Activated CD8-positive, alpha-beta T cell treated with anti-CD3 and anti-CD28 coated beads for 36 hours (primary cell): ENCODE measurements at regions not wholly inside any gene's neighbourhood (a gene's known extent, or its start where the extent isn't known, plus 50 kb on each side); places are given as distances from the start of the nearest gene placed in this dataset.

Source experiments
- ATAC-seq: fragments of 200-7000 bp; cut with Tn5 transposase; one replicate; pipeline ENCODE4 v1.10.0; 2021; ENCODE audit warnings: mild to moderate bottlenecking, moderate library complexity
- CTCF ChIA-PET: fragments of 350-600 bp; sonication (Branson Sonifier 250); formaldehyde crosslinking; loops from one replicate; lab custom pipeline; 2021; ENCODE audit warnings: antibody characterized with exemption; lab: Charles Lee
- POLR2A ChIA-PET: fragments of 350-600 bp; sonication (Branson Sonifier 250); formaldehyde crosslinking; loops from one replicate; lab custom pipeline; 2021; ENCODE audit warnings: antibody characterized with exemption; lab: Charles Lee
- DNase-seq: peaks from one replicate; pipeline ENCODE4 v3.0.0-alpha.2; 2020
- H3K27ac Mint-ChIP-seq: one replicate; pipeline ENCODE4 v1.8.0; 2021; ENCODE audit warnings: mild to moderate bottlenecking, mixed read lengths
- H3K27me3 Mint-ChIP-seq: one replicate; pipeline ENCODE4 v1.8.0; 2021; ENCODE audit warnings: mixed read lengths
- H3K36me3 Mint-ChIP-seq: one replicate; pipeline ENCODE4 v1.8.0; 2021; ENCODE audit warnings: low read depth, mixed read lengths
- H3K4me1 Mint-ChIP-seq: one replicate; pipeline ENCODE4 v1.8.0; 2021; ENCODE audit warnings: low read depth, mixed read lengths
- H3K4me3 Mint-ChIP-seq: one replicate; pipeline ENCODE4 v1.8.0; 2021; ENCODE audit warnings: mild to moderate bottlenecking, moderate library complexity, mixed read lengths
- H3K9me3 Mint-ChIP-seq: one replicate; pipeline ENCODE4 v1.8.0; 2021; ENCODE audit warnings: mixed read lengths
- CTCF ChIP-seq: fragments of 200-600 bp; IDR thresholded peaks from one replicate; pipeline ENCODE4 v1.8.0; 2022; ENCODE audit warnings: antibody characterized with exemption, mild to moderate bottlenecking
- intact Hi-C: fragments of 100-400 bp; cut with micrococcal nuclease; formaldehyde crosslinking; loops from one replicate; pipeline ENCODE4 v1.10.0; 2022

- no peak for DNase-seq
- Mint-ChIP-seq H3K9me3 (peaks cover 1% of the 10 kb centered on the region), H3K4me3 (no peak overlapping the region), H3K27me3 (no peaks in the 10 kb centered on the region), H3K36me3 (no peaks in the 10 kb centered on the region), H3K27ac (no peak overlapping the region), H3K4me1 (no peaks in the 10 kb centered on the region)
- ChIA-PET POLR2A (no interaction called here), CTCF (no interaction called here)
- intact Hi-C loops = no loop called here
- TF ChIP-seq CTCF = no peak
- no peak for ATAC-seq
These were observed 477.1 kb downstream of the NSUN3 start for GRCh38 chr3:94539937-94540336.

GRCh38 chr3:94543161-94543560 is 480.3 kb downstream of the NSUN3 start:
- no peak for ATAC-seq
- TF ChIP-seq CTCF = no peak
- intact Hi-C loops = no loop called here

DNA sequence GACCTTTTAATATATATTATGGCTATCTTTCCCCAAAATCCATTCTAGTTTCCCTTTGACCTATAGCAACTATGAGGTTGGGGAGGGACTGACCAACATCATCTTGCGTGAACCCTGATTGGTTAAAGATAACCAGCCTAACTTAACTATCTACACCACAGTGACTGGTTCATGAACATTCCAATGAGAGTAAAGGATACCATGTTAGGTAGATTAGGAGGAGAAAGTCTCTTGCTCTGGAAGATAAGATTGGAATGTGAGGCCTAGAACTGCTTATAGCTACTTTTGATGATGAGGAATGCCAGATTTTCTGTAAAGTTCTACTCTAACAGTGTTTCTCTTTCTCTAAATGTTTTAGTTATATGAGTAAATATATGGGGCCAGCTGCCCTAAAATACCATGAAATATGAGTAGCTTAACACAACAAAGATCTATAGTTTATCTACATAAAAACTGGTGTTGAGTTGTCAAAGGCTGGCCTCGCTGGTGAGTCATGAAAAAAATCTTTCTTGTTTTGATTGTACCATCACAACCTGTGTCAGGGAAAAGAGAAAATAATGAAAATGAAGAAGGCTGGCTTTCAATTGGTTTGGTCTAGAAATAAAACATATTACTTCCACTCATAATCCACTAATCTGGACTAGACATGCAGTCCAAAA is 481.4 kb downstream of the NSUN3 start:
- no peaks in the 10 kb centered on the region for H3K36me3 Mint-ChIP-seq
- intact Hi-C loops = no loop called here
- no peaks in the 10 kb centered on the region for H3K4me1 Mint-ChIP-seq
- ChIA-PET POLR2A (no interaction called here), CTCF (no interaction called here)
- DNase-seq (no peak), ATAC-seq (no peak)
- H3K9me3 Mint-ChIP-seq = peaks cover 6% of the 10 kb centered on the region
- H3K27me3 Mint-ChIP-seq = no peaks in the 10 kb centered on the region
- no peak overlapping the region for H3K4me3 Mint-ChIP-seq
- no peak for TF ChIP-seq CTCF
- no peak overlapping the region for H3K27ac Mint-ChIP-seq

More at GRCh38 chr3:94543161-94543560, 480.3 kb downstream of the NSUN3 start:
- Mint-ChIP-seq H3K27me3 (no peaks in the 10 kb centered on the region), H3K9me3 (peaks cover 4% of the 10 kb centered on the region), H3K36me3 (no peaks in the 10 kb centered on the region), H3K27ac (no peak overlapping the region), H3K4me3 (no peak overlapping the region), H3K4me1 (no peaks in the 10 kb centered on the region)
- DNase-seq = no peak
- ChIA-PET POLR2A (no interaction called here), CTCF (no interaction called here)

DNA sequence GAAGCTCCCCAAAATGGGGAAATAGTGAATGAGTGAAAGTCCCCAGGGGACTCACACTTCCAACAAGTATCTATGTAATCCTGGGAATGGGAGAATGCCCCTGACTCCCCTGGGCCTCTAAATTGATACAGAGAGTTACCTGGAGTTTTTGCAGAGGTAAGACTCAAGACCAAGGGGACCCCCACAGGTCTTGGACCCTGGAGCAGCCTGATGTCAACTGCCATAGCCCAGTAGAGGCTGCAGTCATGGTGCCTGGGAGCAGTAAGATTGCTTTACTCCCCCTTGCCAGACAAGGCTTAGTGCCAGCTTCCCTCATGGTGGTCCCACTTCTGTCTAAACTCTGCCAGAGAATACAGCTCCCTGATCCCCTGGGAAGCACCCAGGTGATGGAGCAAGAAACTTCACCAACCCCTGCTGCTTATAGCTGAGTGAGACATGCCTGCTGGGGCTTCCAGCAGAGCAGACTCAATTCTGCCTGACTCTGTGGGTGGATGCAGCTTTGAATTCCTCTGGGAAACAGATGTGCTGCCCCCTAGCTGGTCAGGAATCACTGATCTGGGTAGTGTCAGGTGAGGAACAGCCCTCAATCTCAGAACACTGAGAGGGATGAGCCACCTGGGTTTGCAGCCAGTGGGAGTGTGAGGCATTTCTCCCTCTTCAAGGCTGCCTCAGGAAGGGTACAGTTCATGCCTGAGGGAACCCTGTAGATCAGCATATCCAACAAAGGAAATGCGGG is 485.9 kb downstream of the NSUN3 start:
- Mint-ChIP-seq H3K4me1 (no peaks in the 10 kb centered on the region), H3K4me3 (no peak overlapping the region), H3K27me3 (no peaks in the 10 kb centered on the region), H3K36me3 (no peaks in the 10 kb centered on the region), H3K9me3 (peaks cover 14% of the 10 kb centered on the region), H3K27ac (no peak overlapping the region)
- ChIA-PET POLR2A (no interaction called here), CTCF (no interaction called here)
- intact Hi-C loops = no loop called here
- ATAC-seq = no peak
- DNase-seq = no peak
- no peak for TF ChIP-seq CTCF

- ChIA-PET CTCF (no interaction called here), POLR2A (no interaction called here)
- intact Hi-C loops = no loop called here
- ATAC-seq = no peak
- no peak for TF ChIP-seq CTCF
- no peaks in the 10 kb centered on the region for H3K4me1 Mint-ChIP-seq
- no peak overlapping the region for H3K27ac Mint-ChIP-seq
- no peaks in the 10 kb centered on the region for H3K27me3 Mint-ChIP-seq
- DNase-seq = no peak
- H3K36me3 Mint-ChIP-seq = no peaks in the 10 kb centered on the region
- peaks cover 6% of the 10 kb centered on the region for H3K9me3 Mint-ChIP-seq
- no peak overlapping the region for H3K4me3 Mint-ChIP-seq
These were observed 498.2 kb downstream of the NSUN3 start for GRCh38 chr3:94561094-94561493.
